Fibroblast of skin of abdomen (primary cell): ENCODE measurements at regions not wholly inside any gene's neighbourhood (a gene's known extent, or its start where the extent isn't known, plus 50 kb on each side); places are given as distances from the start of the nearest gene placed in this dataset.
A peak's percentile ranks its signal among the peaks of the same experiment; 100 is the strongest.

Experiments
- DNase-seq: peaks from one replicate; pipeline ENCODE4 v3.0.0-alpha.2; 2013

- DNase-seq: peak; percentile 50
These were observed 853.0 kb downstream of the SLITRK6 start for GRCh38 chr13:84946192-84946591.

GRCh38 chr13:84940798-84941197, 858.4 kb downstream of the SLITRK6 start:
- no peak for DNase-seq

- DNase-seq: no peak
These were observed 859.1 kb downstream of the SLITRK6 start for GRCh38 chr13:84940167-84940566.

DNA sequence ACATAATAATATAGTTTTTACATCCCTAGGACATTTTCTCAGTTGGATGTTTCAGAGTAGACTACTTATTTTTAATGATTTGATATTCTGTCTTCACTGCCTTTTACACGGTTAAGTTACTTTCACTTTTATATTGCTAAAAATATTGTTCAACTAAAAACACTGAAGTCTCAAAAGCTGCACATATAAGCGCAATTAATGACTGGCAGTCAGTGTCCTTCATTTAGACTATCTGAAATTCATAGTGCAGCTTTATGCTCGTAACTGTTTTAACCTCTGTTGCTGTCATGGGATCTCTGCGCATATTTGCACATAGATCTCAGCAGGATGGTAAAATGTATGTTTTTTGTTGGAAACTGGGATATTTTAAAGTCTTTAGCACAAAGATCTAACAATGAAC, 864.3 kb downstream of the SLITRK6 start:
- DNase-seq: no peak

GRCh38 chr13:84933797-84934196, 865.4 kb downstream of the SLITRK6 start:
- DNase-seq: no peak

DNA sequence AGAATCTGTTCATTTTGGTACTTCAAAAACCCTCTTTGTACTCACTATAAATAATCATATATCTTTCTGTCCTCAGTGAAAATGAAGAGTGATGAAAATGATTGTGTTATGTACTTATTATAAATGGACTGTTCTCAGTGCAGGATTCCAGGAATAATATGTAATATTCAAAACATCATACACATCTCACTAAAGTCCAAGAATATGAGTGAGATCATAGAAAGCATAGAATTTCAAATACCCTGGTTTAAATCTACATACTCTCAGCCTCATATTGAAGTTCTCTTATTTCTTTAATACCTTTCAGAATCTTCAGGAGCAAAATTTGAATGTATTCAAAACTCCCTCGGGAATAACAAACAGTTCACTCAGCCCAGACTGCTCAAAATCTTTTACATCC, 868.0 kb downstream of the SLITRK6 start:
- DNase-seq: no peak

- no peak for DNase-seq
These were observed 871.6 kb downstream of the SLITRK6 start for GRCh38 chr13:84927442-84928169.

- peak; percentile 61 for DNase-seq
These were observed 873.8 kb downstream of the SLITRK6 start for GRCh38 chr13:84925443-84925842.

GRCh38 chr13:84923831-84924230, 875.4 kb downstream of the SLITRK6 start:
- no peak for DNase-seq

DNA sequence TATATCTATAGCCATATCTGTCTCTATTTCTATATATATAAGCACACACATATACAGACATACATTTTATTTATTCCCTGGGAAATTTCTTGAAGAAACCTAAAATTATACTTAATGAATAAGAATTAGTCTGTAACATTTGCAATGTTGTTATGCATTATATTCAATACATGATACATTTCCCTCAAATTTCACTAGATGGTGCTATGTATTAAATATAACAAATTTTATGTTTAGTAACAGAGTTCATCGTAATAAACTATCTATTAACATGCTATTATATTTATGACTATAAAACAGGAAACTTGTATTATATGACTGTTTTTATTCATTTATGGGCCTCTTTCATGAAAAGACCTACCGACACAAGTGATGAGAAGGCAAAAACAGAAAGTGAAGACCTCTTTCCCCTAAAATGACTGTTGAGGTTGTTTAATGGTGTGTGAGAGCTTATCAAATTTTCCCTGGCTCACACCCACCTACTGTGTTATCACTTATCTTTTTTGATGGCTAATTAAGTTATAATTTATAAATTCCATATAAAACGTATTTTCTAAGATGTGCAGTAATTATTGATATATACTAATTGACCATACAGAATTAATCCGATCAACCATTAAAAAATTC, 881.9 kb downstream of the SLITRK6 start:
- peak; percentile 11 for DNase-seq

GRCh38 chr13:84912720-84913119, 886.5 kb downstream of the SLITRK6 start:
- DNase-seq: no peak

- no peak for DNase-seq
These were observed 888.8 kb downstream of the SLITRK6 start for GRCh38 chr13:84910423-84910822.

DNA sequence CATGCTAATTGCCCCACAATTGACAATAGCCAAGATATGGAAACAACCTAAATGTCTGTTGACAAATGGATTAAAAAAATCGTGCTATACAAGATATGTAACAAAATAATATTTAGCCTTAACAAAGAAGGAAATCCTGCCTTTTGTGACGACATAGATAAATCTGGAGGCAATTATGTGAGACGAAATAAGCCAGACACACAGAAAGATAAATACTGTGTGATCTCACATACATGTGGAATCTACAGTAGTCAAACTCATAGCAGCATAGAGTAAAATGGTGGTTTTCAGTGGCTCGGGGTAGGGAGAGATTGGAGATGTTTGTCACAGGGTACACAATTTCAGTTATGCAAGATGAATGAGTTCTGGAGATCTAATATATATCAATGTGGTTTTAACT, 895.8 kb downstream of the SLITRK6 start:
- DNase-seq: peak; percentile 3

DNA sequence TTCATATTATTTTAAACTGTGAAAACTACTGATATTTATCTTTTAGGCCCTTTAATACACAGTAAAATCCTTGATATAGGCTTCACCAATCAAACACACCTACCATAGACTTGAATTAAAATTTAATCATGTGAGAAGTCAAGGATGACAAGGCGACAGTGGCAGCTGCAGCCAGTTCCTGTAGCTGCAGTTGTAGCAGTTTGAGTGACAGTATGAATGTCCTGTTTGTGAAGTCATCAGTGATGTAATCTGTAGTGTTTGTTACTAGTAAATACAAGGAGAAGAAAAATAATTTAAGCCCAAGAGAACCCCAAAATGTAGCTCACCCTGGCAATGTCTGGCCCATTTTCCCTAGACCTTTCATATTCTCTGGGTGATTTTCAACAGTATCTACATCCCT, 897.0 kb downstream of the SLITRK6 start:
- DNase-seq: no peak

GRCh38 chr13:84896128-84896527, 903.1 kb downstream of the SLITRK6 start:
- peak; percentile 51 for DNase-seq

GRCh38 chr13:84894749-84895148, 904.5 kb downstream of the SLITRK6 start:
- no peak for DNase-seq

DNA sequence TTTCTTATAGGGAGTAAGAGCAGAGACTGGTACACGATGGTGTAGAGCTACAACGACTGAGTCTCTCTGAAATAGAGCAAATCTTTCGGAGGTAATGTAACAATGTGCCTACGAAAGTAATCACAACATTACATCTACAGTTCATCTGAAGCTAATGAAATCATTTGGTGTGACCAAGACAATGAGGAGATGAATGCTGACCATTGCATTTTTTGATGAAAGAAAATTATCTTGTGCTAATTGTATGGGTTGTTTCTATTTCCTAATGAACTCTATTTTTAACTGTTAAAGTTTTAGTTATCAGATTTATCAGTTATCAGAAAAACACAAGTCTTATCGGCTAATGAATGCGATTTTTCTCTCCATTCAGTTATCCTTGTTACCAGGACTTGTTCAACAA, 913.4 kb downstream of the SLITRK6 start:
- no peak for DNase-seq

DNA sequence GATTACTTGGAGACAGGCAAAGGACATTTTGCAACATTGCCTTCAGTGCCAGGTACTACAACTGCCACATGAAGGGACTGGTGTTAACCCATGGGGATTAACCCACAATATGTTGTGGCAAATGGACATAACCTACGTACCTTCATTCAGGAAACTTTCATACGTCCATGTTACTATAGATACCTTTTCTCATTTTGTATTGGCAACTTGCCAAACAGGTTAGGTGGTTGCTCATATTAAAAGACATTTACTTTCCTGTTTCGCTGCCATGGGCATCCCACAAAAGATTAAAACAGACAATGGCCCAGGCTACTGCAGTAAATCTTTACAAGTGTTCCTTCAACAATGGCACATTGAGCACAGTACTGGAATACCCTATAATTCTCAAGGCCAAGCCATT, 925.3 kb downstream of the SLITRK6 start:
- no peak for DNase-seq

- no peak for DNase-seq
These were observed 929.0 kb downstream of the SLITRK6 start for GRCh38 chr13:84870190-84870589.

GRCh38 chr13:84867246-84867645, 932.0 kb downstream of the SLITRK6 start:
- DNase-seq: no peak

DNA sequence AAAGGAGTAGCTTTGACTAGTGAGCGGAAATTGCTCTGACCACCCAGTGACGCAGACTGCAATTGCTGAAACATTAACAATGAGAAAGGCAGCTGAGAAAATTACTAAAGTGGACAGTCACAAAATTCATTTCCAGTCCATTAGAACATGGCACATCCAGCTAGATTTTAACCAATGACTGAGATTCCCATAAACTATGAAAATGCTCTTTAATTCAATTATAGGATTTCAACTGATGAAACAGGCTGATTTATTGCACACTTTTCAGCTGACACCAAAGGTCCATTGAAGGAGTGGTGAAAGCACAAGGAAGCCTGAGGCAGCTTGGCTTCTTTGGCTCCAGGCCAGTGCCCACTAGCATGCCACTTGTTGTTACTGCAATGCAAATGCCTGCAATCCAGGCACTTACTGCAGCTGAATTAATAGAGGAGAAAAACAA, 933.4 kb downstream of the SLITRK6 start:
- no peak for DNase-seq

DNA sequence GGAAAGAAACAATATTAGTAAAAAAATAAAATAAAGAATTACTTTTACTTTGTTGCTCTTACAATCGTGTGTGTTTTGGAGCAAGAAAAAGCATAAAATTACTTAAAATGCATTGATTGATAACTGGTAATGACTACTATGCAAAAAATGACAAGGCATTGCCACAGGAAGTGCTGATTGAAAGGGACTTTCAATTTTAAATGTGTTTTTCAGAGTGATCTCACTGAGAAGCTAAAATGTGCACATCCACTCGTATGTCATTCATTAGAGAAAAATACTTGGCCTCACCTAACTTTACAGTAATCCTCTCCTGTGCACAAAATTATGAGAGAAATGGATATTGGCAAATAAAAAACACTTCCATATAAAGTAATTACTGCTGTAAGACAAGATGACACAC, 934.9 kb downstream of the SLITRK6 start:
- no peak for DNase-seq

DNA sequence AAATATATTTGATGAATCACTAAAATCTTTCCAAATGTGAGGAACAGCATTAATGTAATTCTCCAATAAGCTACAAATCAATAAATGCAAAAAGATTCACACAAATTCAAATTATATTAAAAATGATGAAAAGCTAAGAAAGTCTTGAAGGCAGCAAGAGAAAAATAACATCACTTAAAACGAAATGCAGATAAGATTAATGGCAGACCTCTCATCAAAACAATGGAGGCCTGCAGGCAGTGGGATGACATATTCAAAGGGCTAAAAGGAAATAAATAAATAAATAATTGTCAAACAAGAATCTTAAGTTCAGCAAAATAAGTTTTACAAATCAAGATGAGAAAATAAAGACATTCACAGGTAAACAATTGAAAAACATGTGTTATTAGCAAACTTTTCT, 952.1 kb downstream of the SLITRK6 start:
- DNase-seq: no peak

DNA sequence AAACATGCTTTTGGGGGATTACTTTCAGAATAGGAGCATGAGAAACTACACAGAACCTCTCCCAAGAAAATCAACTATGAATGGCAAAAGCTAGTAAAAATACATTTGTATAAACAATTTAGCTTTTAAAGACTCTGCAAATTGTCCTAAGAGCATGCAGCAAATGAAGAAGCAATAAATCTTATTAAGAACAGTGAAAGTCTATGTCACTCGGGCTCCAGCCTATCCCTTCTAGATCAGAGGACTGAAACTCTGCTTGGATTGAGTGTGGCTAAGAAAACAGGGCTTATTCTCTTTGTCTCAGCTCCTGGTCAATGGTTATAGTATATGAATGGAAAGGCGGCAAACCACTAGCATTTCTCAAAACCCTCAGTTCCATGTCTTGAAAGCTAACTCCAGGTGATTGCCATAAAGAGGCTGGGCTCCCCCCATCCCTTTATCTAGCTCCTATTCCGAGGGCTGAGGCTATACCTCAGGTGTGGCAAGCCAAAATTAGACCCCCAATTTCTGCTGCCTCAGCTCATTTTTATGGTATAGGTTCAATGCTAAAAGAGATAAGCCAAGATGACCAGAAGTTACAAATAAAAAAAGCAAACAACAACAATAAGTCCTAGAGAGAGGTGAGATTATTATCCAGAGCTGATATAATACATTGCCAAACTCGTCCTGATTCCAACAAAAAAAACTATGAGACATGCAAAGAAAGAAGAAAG, 953.2 kb downstream of the SLITRK6 start:
- DNase-seq: no peak
